Keratinocyte (primary cell): ENCODE measurements at regions not wholly inside any gene's neighbourhood (a gene's known extent, or its start where the extent isn't known, plus 50 kb on each side); places are given as distances from the start of the nearest gene placed in this dataset.

Experiments used
- DNase-seq: peaks from one replicate; pipeline ENCODE4 v3.0.0-alpha.2; 2011; ENCODE audit warnings: low read depth, missing footprints, low spot score
- FAIRE-seq: peaks from 2 replicates; lab custom pipeline; 2011; peaks lifted over from hg19 to GRCh38; lab: Jason Lieb, UNC
- H2AFZ ChIP-seq: 2 replicates; pipeline ENCODE4 v1.6.0; 2012; ENCODE audit warnings: low read length, control low read depth, inconsistent platforms; ENCODE audit not compliant: control insufficient read depth
- H3K27ac ChIP-seq: 2 replicates; pipeline ENCODE4 v1.5.1; 2011; ENCODE audit warnings: low read length; ENCODE audit not compliant: control insufficient read depth, insufficient read depth
- H3K27me3 ChIP-seq: 3 replicates; pipeline ENCODE4 v1.6.0; 2011; ENCODE audit warnings: low read length; ENCODE audit not compliant: control insufficient read depth, insufficient read depth; ENCODE audit errors: extremely low read depth
- H3K36me3 ChIP-seq, 2 experiments: 2 replicates in 1 of 2; 3 replicates in 1 of 2; pipeline ENCODE4 v1.5.1; 2011; ENCODE audit warnings: low read length in 2 of 2, mild to moderate bottlenecking in 1 of 2; ENCODE audit not compliant: control insufficient read depth in 2 of 2, insufficient read depth in 2 of 2; ENCODE audit errors: extremely low read depth in 1 of 2
- H3K4me1 ChIP-seq: 3 replicates; pipeline ENCODE4 v1.5.1; 2011; ENCODE audit warnings: low read length; ENCODE audit not compliant: control insufficient read depth, insufficient read depth; ENCODE audit errors: extremely low read depth
- H3K4me2 ChIP-seq: 3 replicates; pipeline ENCODE4 v1.6.0; 2011; ENCODE audit warnings: low read depth, low read length; ENCODE audit not compliant: control insufficient read depth, insufficient read depth; ENCODE audit errors: extremely low read depth
- H3K4me3 ChIP-seq, 3 experiments: fragments of 200-600 bp in 1 of 3; sonication (generic) in 1 of 3; 2 replicates in 2 of 3; 3 replicates in 1 of 3; pipeline ENCODE4 v1.5.1; 2011 to 2016; ENCODE audit warnings: low read length in 3 of 3, mild to moderate bottlenecking in 3 of 3, control low read depth in 2 of 3, inconsistent platforms in 1 of 3, low read depth in 1 of 3, mixed read lengths in 1 of 3, mixed run types in 1 of 3, moderate library complexity in 1 of 3; ENCODE audit not compliant: control insufficient read depth in 2 of 3, insufficient read depth in 2 of 3; ENCODE audit errors: extremely low read depth in 1 of 3
- H3K79me2 ChIP-seq: 2 replicates; pipeline ENCODE4 v1.6.0; 2012; ENCODE audit warnings: low read length; ENCODE audit not compliant: control insufficient read depth, insufficient read depth
- H3K9ac ChIP-seq: 3 replicates; pipeline ENCODE4 v1.6.0; 2011; ENCODE audit warnings: low read length; ENCODE audit not compliant: control insufficient read depth, insufficient read depth; ENCODE audit errors: extremely low read depth
- H3K9me1 ChIP-seq: 3 replicates; pipeline ENCODE4 v1.6.0; 2011; ENCODE audit warnings: low read length; ENCODE audit not compliant: control insufficient read depth, insufficient read depth; ENCODE audit errors: extremely low read depth
- H3K9me3 ChIP-seq: 2 replicates; pipeline ENCODE4 v1.5.1; 2012; ENCODE audit warnings: low read depth, low read length; ENCODE audit not compliant: control insufficient read depth
- H4K20me1 ChIP-seq: 3 replicates; pipeline ENCODE4 v1.6.0; 2011; ENCODE audit warnings: low read length; ENCODE audit not compliant: control insufficient read depth, insufficient read depth; ENCODE audit errors: extremely low read depth
- EZH2 ChIP-seq: IDR thresholded peaks from one replicate; pipeline ENCODE4 v1.6.1; 2012; ENCODE audit warnings: inconsistent platforms, mild to moderate bottlenecking, low read length, moderate library complexity
- dilution Hi-C: fragments of 300-500 bp; cut with MboI; formaldehyde crosslinking; loops from one replicate; pipeline ENCODE4 v1.7.0; 2020; ENCODE audit warnings: low sequenced_read_pairs; ENCODE audit not compliant: extremely low pct_ligation_motif_present
- TF ChIP-seq, protein P1 (sequence below), 3 experiments: IDR thresholded peaks in 1 of 3; conservative IDR thresholded peaks in 1 of 3; optimal IDR thresholded peaks in 1 of 3; 2 replicates in 2 of 3; 3 replicates in 1 of 3; pipeline versions ENCODE3 to v1.5.1; 2011; ENCODE audit warnings: low read length in 3 of 3, mild to moderate bottlenecking in 3 of 3, moderate library complexity in 2 of 3, control low read depth in 1 of 3, inconsistent platforms in 1 of 3; ENCODE audit not compliant: insufficient read depth in 2 of 3; ENCODE audit errors: extremely low read depth in 1 of 3

DNA sequence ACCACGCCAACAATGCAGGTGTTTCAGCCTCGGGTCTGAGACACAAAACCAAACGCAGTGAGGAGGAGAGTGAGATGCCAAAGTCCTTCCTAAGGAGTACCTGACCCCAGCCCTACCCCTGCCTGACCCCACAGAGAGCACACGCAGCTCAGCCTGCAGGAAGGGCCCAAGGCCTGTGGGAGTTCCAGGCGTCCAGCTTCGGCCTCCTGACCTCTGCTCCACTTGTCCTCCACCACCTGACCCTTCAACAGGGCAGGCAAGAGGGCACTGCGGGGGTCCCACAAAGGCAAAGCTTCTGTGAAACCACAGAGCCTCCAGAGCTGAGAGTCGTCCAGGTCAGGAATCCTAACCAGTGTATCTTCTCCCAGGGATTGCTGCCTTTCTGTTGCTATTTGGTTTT, 122.0 kb upstream of the PPP2R2D start:
- H3K27ac ChIP-seq, result no peak overlapping the region
- H2AFZ ChIP-seq, result no peak overlapping the region
- no peak overlapping the region for H3K4me3 ChIP-seq
- DNase-seq, result no peak
- TF ChIP-seq, protein P1, sequence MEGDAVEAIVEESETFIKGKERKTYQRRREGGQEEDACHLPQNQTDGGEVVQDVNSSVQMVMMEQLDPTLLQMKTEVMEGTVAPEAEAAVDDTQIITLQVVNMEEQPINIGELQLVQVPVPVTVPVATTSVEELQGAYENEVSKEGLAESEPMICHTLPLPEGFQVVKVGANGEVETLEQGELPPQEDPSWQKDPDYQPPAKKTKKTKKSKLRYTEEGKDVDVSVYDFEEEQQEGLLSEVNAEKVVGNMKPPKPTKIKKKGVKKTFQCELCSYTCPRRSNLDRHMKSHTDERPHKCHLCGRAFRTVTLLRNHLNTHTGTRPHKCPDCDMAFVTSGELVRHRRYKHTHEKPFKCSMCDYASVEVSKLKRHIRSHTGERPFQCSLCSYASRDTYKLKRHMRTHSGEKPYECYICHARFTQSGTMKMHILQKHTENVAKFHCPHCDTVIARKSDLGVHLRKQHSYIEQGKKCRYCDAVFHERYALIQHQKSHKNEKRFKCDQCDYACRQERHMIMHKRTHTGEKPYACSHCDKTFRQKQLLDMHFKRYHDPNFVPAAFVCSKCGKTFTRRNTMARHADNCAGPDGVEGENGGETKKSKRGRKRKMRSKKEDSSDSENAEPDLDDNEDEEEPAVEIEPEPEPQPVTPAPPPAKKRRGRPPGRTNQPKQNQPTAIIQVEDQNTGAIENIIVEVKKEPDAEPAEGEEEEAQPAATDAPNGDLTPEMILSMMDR (optimal IDR thresholded peaks at IDR 0.05 in 1 of 3, IDR thresholded peaks at IDR 0.05 in 1 of 3, conservative IDR thresholded peaks at IDR 0.05 in 1 of 3; ENCODE audit: extremely low read depth in 1 of 3, insufficient read depth in 2 of 3, low read length in 3 of 3), result no peak
- no peak for TF ChIP-seq EZH2
- no peaks in the 10 kb centered on the region for H4K20me1 ChIP-seq
- dilution Hi-C loops, result no loop called here
- no peaks in the 10 kb centered on the region for H3K36me3 ChIP-seq
- no peak overlapping the region for H3K9ac ChIP-seq
- H3K4me1 ChIP-seq, result no peaks in the 10 kb centered on the region
- H3K27me3 ChIP-seq, result no peaks in the 10 kb centered on the region
- FAIRE-seq, result no peak
- H3K79me2 ChIP-seq, result no peaks in the 10 kb centered on the region
- H3K9me3 ChIP-seq, result peaks cover 2% of the 10 kb centered on the region
- H3K9me1 ChIP-seq, result no peaks in the 10 kb centered on the region
- H3K4me2 ChIP-seq, result no peak overlapping the region

- dilution Hi-C loops, result no loop called here
- no peak for DNase-seq
These were observed 121.0 kb upstream of the PPP2R2D start for GRCh38 chr10:131779661-131780394.

More at GRCh38 chr10:131779661-131780394, 121.0 kb upstream of the PPP2R2D start:
- Histone ChIP-seq H3K9me1 (no peaks in the 10 kb centered on the region), H3K4me1 (no peaks in the 10 kb centered on the region), H3K36me3 (no peaks in the 10 kb centered on the region), H3K9me3 (peaks cover 2% of the 10 kb centered on the region), H2AFZ (no peak overlapping the region), H3K4me3 (no peak overlapping the region), H3K4me2 (no peak overlapping the region), H4K20me1 (no peaks in the 10 kb centered on the region), H3K27ac (no peak overlapping the region), H3K27me3 (no peaks in the 10 kb centered on the region), H3K9ac (no peak overlapping the region), H3K79me2 (no peaks in the 10 kb centered on the region)
- TF ChIP-seq, protein P1 (optimal IDR thresholded peaks at IDR 0.05 in 1 of 3, IDR thresholded peaks at IDR 0.05 in 1 of 3, conservative IDR thresholded peaks at IDR 0.05 in 1 of 3; ENCODE audit: extremely low read depth in 1 of 3, insufficient read depth in 2 of 3, low read length in 3 of 3), result no peak
- no peak for TF ChIP-seq EZH2
- no peak for FAIRE-seq
